ENCODE measurements at regions not wholly inside any gene's neighbourhood (a gene's known extent, or its start where the extent isn't known, plus 50 kb on each side); places are given as distances from the start of the nearest gene placed in this dataset.

DNA sequence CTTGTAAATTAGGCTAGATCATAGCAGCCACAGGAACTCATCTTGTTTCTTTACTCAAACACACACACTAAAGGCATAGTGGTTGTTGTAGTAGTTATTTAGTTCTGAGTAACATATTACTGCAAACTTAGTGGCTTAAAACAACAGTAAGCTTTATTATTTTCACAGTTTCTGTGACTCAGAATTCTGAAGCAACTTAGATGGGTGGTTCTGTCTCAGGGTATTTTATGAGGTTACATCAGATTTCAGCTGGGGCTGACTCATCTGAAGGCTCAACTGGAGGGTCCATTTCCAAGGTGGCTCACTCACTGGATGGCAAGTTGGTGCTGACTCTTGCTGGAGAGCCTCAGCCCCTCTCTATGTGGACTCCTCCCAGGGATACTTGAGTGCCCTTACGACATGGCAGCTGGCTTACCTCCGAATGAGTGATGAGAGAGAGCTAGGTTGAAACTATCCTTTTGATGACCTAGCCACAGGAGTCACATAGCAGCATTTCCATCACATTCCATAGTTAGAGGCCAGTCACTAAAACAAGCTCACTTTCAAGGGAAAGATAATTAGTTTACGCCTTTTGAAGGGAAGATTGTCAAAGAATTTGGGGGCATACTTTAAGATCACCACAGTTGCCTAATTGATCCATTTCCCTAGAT is 101.0 kb upstream of the PRNP start:
- no peak for ATAC-seq
- Histone ChIP-seq H3K9ac (ENCODE audit: low read length) (no peak overlapping the region), H3K9me3 (ENCODE audit: control insufficient read depth in 1 of 2, insufficient read depth in 1 of 2, low read depth in 1 of 2, low read length in 2 of 2) (0 out of 4 replicates have a peak, but pooled peaks cover 0 to 3% of the 10 kb centered on the region in 2 experiments), H3K4me1 (ENCODE audit: control insufficient read depth in 1 of 2, insufficient read depth in 2 of 2, low read length in 2 of 2) (no peaks in the 10 kb centered on the region), H3K36me3 (ENCODE audit: control insufficient read depth in 1 of 2, insufficient read depth in 2 of 2, low read length in 2 of 2) (no peaks in the 10 kb centered on the region), H3K79me2 (ENCODE audit: insufficient read depth, low read length) (no peaks in the 10 kb centered on the region), H3K4me2 (ENCODE audit: low read length) (no peak overlapping the region), H3K27me3 (ENCODE audit: insufficient read depth, low read length) (no peaks in the 10 kb centered on the region), H4K20me1 (ENCODE audit: insufficient read depth) (no peaks in the 10 kb centered on the region), H3K9me2 (ENCODE audit: insufficient read depth) (no peaks in the 10 kb centered on the region), H3K4me3 (replicated peaks in 1 of 2; ENCODE audit: low read depth in 1 of 2, low read length in 2 of 2) (no peak overlapping the region), H3K27ac (ENCODE audit: low read depth, low read length) (no peak overlapping the region), H2AFZ (ENCODE audit: low read depth, low read length, poor library complexity, severe bottlenecking) (no peak overlapping the region)
- no peak for TF ChIP-seq SIN3A (IDR thresholded peaks at IDR 0.05; ENCODE audit: low read depth)
- no peak for TF ChIP-seq EZH2 (IDR thresholded peaks at IDR 0.05)
- TF ChIP-seq POLR2AphosphoS5 (IDR thresholded peaks at IDR 0.05; ENCODE audit: low read depth, low read length), result no peak
- TF ChIP-seq EGR1 (IDR thresholded peaks at IDR 0.05; ENCODE audit: low read depth), result no peak
- TF ChIP-seq RAD21 (IDR thresholded peaks at IDR 0.05; ENCODE audit: low read depth), result no peak
- TF ChIP-seq, protein P1, sequence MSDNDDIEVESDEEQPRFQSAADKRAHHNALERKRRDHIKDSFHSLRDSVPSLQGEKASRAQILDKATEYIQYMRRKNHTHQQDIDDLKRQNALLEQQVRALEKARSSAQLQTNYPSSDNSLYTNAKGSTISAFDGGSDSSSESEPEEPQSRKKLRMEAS (IDR thresholded peaks at IDR 0.05), result no peak
- ChIA-PET RAD21 (ENCODE audit: low non-redundant PET in 1 of 2, low total read pairs in 2 of 2, uncharacterized antibody in 2 of 2, unreplicated experiment in 2 of 2) (no interaction called here), POLR2A (no interaction called here), CTCF (no interaction called here)
- intact Hi-C loops (cut with micrococcal nuclease), result no loop called here
- DNase-seq (ENCODE audit: low read depth, low spot score), result no peak
- no TSS peak for BruUV-seq (replicated peaks)

DNA sequence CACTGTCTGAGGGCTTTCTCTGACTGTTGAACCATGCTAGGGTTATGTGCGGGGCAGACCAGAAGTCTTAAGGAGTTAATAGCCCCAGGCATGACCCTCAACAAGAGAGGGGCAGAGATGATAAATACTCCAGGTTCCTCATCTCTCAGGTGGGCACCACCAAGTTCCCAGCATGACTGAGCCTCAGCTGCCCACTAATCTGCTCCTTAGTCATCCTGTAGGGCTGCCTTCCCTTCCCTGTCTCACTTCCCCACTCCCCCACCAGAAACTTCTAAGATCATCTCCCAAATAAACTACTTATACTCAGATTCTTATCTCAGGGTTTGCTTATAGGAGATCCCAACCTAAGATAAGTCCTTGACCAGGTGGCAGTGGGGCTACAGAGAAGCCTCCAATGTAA is 101.7 kb upstream of the PRNP start:
- no peak overlapping the region for H3K27ac ChIP-seq (ENCODE audit: low read depth, low read length)
- H2AFZ ChIP-seq (ENCODE audit: low read depth, low read length, poor library complexity, severe bottlenecking), result no peak overlapping the region
- no peaks in the 10 kb centered on the region for H3K4me1 ChIP-seq (ENCODE audit: control insufficient read depth in 1 of 2, insufficient read depth in 2 of 2, low read length in 2 of 2)
- H3K27me3 ChIP-seq (ENCODE audit: insufficient read depth, low read length), result no peaks in the 10 kb centered on the region
- no peak overlapping the region for H3K4me3 ChIP-seq (replicated peaks in 1 of 2; ENCODE audit: low read depth in 1 of 2, low read length in 2 of 2)
- no peaks in the 10 kb centered on the region for H4K20me1 ChIP-seq (ENCODE audit: insufficient read depth)
- H3K9me3 ChIP-seq (ENCODE audit: control insufficient read depth in 1 of 2, insufficient read depth in 1 of 2, low read depth in 1 of 2, low read length in 2 of 2), result 0 out of 4 replicates have a peak, but pooled peaks cover 0 to 3% of the 10 kb centered on the region in 2 experiments
- ChIA-PET CTCF (no interaction called here), POLR2A (no interaction called here), RAD21 (ENCODE audit: low non-redundant PET in 1 of 2, low total read pairs in 2 of 2, uncharacterized antibody in 2 of 2, unreplicated experiment in 2 of 2) (no interaction called here)
- no peaks in the 10 kb centered on the region for H3K79me2 ChIP-seq (ENCODE audit: insufficient read depth, low read length)
- no peaks in the 10 kb centered on the region for H3K36me3 ChIP-seq (ENCODE audit: control insufficient read depth in 1 of 2, insufficient read depth in 2 of 2, low read length in 2 of 2)
- no TSS peak for BruUV-seq (replicated peaks)
- H3K9me2 ChIP-seq (ENCODE audit: insufficient read depth), result no peaks in the 10 kb centered on the region
- no peak for DNase-seq (ENCODE audit: low read depth, low spot score)
- H3K9ac ChIP-seq (ENCODE audit: low read length), result no peak overlapping the region
- ATAC-seq, result no peak
- intact Hi-C loops (cut with micrococcal nuclease), result no loop called here
- H3K4me2 ChIP-seq (ENCODE audit: low read length), result no peak overlapping the region
- no peak for TF ChIP-seq POLR2AphosphoS5 (IDR thresholded peaks at IDR 0.05; ENCODE audit: low read depth, low read length)
- TF ChIP-seq JUND (IDR thresholded peaks at IDR 0.05), result no peak
- no peak for TF ChIP-seq EGR1 (IDR thresholded peaks at IDR 0.05; ENCODE audit: low read depth)
- no peak for TF ChIP-seq FOSL1 (IDR thresholded peaks at IDR 0.05; ENCODE audit: low read depth)
- no peak for TF ChIP-seq RAD21 (IDR thresholded peaks at IDR 0.05; ENCODE audit: low read depth)
- no peak for TF ChIP-seq YY1 (IDR thresholded peaks at IDR 0.05; ENCODE audit: extremely low read depth, insufficient replicate concordance, low read depth, low read length)
- no peak for TF ChIP-seq SP1 (IDR thresholded peaks at IDR 0.05; ENCODE audit: low read depth)
- TF ChIP-seq EZH2 (IDR thresholded peaks at IDR 0.05), result no peak
- TF ChIP-seq POLR2A (IDR thresholded peaks at IDR 0.05; ENCODE audit: borderline replicate concordance, extremely low read depth, insufficient read depth, insufficient read length), result no peak
- no peak for TF ChIP-seq CEBPB (IDR thresholded peaks at IDR 0.05; ENCODE audit: low read depth)
- no peak for TF ChIP-seq ZNF274 (IDR thresholded peaks at IDR 0.05; ENCODE audit: low read depth, low read length)
- TF ChIP-seq, protein P2, sequence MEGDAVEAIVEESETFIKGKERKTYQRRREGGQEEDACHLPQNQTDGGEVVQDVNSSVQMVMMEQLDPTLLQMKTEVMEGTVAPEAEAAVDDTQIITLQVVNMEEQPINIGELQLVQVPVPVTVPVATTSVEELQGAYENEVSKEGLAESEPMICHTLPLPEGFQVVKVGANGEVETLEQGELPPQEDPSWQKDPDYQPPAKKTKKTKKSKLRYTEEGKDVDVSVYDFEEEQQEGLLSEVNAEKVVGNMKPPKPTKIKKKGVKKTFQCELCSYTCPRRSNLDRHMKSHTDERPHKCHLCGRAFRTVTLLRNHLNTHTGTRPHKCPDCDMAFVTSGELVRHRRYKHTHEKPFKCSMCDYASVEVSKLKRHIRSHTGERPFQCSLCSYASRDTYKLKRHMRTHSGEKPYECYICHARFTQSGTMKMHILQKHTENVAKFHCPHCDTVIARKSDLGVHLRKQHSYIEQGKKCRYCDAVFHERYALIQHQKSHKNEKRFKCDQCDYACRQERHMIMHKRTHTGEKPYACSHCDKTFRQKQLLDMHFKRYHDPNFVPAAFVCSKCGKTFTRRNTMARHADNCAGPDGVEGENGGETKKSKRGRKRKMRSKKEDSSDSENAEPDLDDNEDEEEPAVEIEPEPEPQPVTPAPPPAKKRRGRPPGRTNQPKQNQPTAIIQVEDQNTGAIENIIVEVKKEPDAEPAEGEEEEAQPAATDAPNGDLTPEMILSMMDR (IDR thresholded peaks at IDR 0.05 in 2 of 3, conservative IDR thresholded peaks at IDR 0.05 in 1 of 3; ENCODE audit: borderline replicate concordance in 1 of 3, insufficient read depth in 1 of 3, low read depth in 2 of 3, low read length in 2 of 3), result no peak
- TF ChIP-seq SRF (IDR thresholded peaks at IDR 0.05; ENCODE audit: low read depth), result no peak
- no peak for TF ChIP-seq ZFX (IDR thresholded peaks at IDR 0.05)
- TF ChIP-seq SIN3A (IDR thresholded peaks at IDR 0.05; ENCODE audit: low read depth), result no peak
- TF ChIP-seq, protein P3, sequence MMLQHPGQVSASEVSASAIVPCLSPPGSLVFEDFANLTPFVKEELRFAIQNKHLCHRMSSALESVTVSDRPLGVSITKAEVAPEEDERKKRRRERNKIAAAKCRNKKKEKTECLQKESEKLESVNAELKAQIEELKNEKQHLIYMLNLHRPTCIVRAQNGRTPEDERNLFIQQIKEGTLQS (IDR thresholded peaks at IDR 0.05), result no peak
- TF ChIP-seq, protein P4, sequence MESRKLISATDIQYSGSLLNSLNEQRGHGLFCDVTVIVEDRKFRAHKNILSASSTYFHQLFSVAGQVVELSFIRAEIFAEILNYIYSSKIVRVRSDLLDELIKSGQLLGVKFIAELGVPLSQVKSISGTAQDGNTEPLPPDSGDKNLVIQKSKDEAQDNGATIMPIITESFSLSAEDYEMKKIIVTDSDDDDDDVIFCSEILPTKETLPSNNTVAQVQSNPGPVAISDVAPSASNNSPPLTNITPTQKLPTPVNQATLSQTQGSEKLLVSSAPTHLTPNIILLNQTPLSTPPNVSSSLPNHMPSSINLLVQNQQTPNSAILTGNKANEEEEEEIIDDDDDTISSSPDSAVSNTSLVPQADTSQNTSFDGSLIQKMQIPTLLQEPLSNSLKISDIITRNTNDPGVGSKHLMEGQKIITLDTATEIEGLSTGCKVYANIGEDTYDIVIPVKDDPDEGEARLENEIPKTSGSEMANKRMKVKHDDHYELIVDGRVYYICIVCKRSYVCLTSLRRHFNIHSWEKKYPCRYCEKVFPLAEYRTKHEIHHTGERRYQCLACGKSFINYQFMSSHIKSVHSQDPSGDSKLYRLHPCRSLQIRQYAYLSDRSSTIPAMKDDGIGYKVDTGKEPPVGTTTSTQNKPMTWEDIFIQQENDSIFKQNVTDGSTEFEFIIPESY (IDR thresholded peaks at IDR 0.05; ENCODE audit: extremely low read depth, insufficient replicate concordance, low read length), result no peak
